ENCODE measurements at regions not wholly inside any gene's neighbourhood (a gene's known extent, or its start where the extent isn't known, plus 50 kb on each side); places are given as distances from the start of the nearest gene placed in this dataset.
"Not testable (repeated sequence)": the region's sequence is repeated elsewhere in the genome, so short reads cannot be mapped to it uniquely, and the experiment has no call there.

GRCh38 chr9:78430387-78430786 lies 133.5 kb downstream of the PSAT1 start:
- no peaks in the 10 kb centered on the region for H3K36me3 ChIP-seq (ENCODE audit: insufficient read depth, low read length, poor library complexity, severe bottlenecking)
- TF ChIP-seq EZH2 (IDR thresholded peaks at IDR 0.05; ENCODE audit: borderline replicate concordance, low read depth, low read length, poor library complexity, severe bottlenecking): no peak
- no peaks in the 10 kb centered on the region for H3K4me1 ChIP-seq (ENCODE audit: insufficient read depth, low read length, poor library complexity, severe bottlenecking)
- ChIA-PET CTCF (interaction anchor here (0.6 kb wide), 1 partner anchor 154 kb away, joined by 3 read pairs; no protein-coding TSS in a partner anchor), POLR2A (ENCODE audit: low non-redundant PET) (no interaction called here)
- intact Hi-C loops (cut with micrococcal nuclease; ENCODE audit: unreplicated experiment): loop anchor here (10.0 kb wide), 1 partner anchor 704 kb away; no protein-coding TSS in a partner anchor
- BruUV-seq (replicated peaks): no TSS peak
- no peak overlapping the region for H3K27ac ChIP-seq (ENCODE audit: low read depth, low read length, poor library complexity, severe bottlenecking)
- no peak for DNase-seq (ENCODE audit: low spot score)
- no peak overlapping the region for H3K4me3 ChIP-seq (ENCODE audit: low read depth, low read length, poor library complexity, severe bottlenecking)
- H3K27me3 ChIP-seq (replicated peaks; ENCODE audit: insufficient read depth, low read depth, low read length, poor library complexity): no peaks in the 10 kb centered on the region
- no peaks in the 10 kb centered on the region for H3K9me3 ChIP-seq (ENCODE audit: low read depth, low read length, poor library complexity, severe bottlenecking)

GRCh38 chr9:78431039-78431438 lies 134.1 kb downstream of the PSAT1 start:
- not testable (repeated sequence) for H3K27ac ChIP-seq (ENCODE audit: low read depth, low read length, poor library complexity, severe bottlenecking)

GRCh38 chr9:78436873-78437272 lies 139.9 kb downstream of the PSAT1 start:
- ChIA-PET POLR2A (ENCODE audit: low non-redundant PET) (no interaction called here), CTCF (no interaction called here)
- peaks cover 5% of the 10 kb centered on the region for H3K4me1 ChIP-seq (ENCODE audit: insufficient read depth, low read length, poor library complexity, severe bottlenecking)
- intact Hi-C loops (cut with micrococcal nuclease; ENCODE audit: unreplicated experiment): loop anchor here (5.0 to 10.0 kb wide), 3 partner anchors 270 to 795 kb away; no protein-coding TSS in a partner anchor
- H3K27ac ChIP-seq (ENCODE audit: low read depth, low read length, poor library complexity, severe bottlenecking): no peak overlapping the region
- DNase-seq (ENCODE audit: low spot score): no peak
- no peaks in the 10 kb centered on the region for H3K36me3 ChIP-seq (ENCODE audit: insufficient read depth, low read length, poor library complexity, severe bottlenecking)
- no peaks in the 10 kb centered on the region for H3K27me3 ChIP-seq (replicated peaks; ENCODE audit: insufficient read depth, low read depth, low read length, poor library complexity)
- no peaks in the 10 kb centered on the region for H3K9me3 ChIP-seq (ENCODE audit: low read depth, low read length, poor library complexity, severe bottlenecking)
- no peak for TF ChIP-seq CTCF (conservative IDR thresholded peaks at IDR 0.05; ENCODE audit: low read depth, low read length)
- BruUV-seq (replicated peaks): no TSS peak
- no peak overlapping the region for H3K4me3 ChIP-seq (ENCODE audit: low read depth, low read length, poor library complexity, severe bottlenecking)

More at GRCh38 chr9:78431039-78431438, 134.1 kb downstream of the PSAT1 start:
- BruUV-seq (replicated peaks); H3K9me3 ChIP-seq (ENCODE audit: low read depth, low read length, poor library complexity, severe bottlenecking); CTCF ChIA-PET; H3K4me3 ChIP-seq (ENCODE audit: low read depth, low read length, poor library complexity, severe bottlenecking); H3K4me1 ChIP-seq (ENCODE audit: insufficient read depth, low read length, poor library complexity, severe bottlenecking); DNase-seq (ENCODE audit: low spot score); H3K36me3 ChIP-seq (ENCODE audit: insufficient read depth, low read length, poor library complexity, severe bottlenecking); POLR2A ChIA-PET (ENCODE audit: low non-redundant PET); H3K27me3 ChIP-seq (replicated peaks; ENCODE audit: insufficient read depth, low read depth, low read length, poor library complexity): not testable (repeated sequence)
- intact Hi-C loops (cut with micrococcal nuclease; ENCODE audit: unreplicated experiment): loop anchor here (10.0 kb wide), 1 partner anchor 704 kb away; no protein-coding TSS in a partner anchor

- BruUV-seq (replicated peaks): no TSS peak
- ChIA-PET POLR2A (ENCODE audit: low non-redundant PET) (no interaction called here), CTCF (no interaction called here)
- intact Hi-C loops (cut with micrococcal nuclease; ENCODE audit: unreplicated experiment): loop anchor here (5.0 to 10.0 kb wide), 3 partner anchors 270 to 795 kb away; no protein-coding TSS in a partner anchor
- H3K27me3 ChIP-seq (replicated peaks; ENCODE audit: insufficient read depth, low read depth, low read length, poor library complexity): no peaks in the 10 kb centered on the region
- H3K4me3 ChIP-seq (ENCODE audit: low read depth, low read length, poor library complexity, severe bottlenecking): no peak overlapping the region
- no peaks in the 10 kb centered on the region for H3K9me3 ChIP-seq (ENCODE audit: low read depth, low read length, poor library complexity, severe bottlenecking)
- H3K36me3 ChIP-seq (ENCODE audit: insufficient read depth, low read length, poor library complexity, severe bottlenecking): no peaks in the 10 kb centered on the region
- DNase-seq (ENCODE audit: low spot score): no peak
- H3K27ac ChIP-seq (ENCODE audit: low read depth, low read length, poor library complexity, severe bottlenecking): no peak overlapping the region
- TF ChIP-seq CTCF (conservative IDR thresholded peaks at IDR 0.05; ENCODE audit: low read depth, low read length) (no peak), EZH2 (IDR thresholded peaks at IDR 0.05; ENCODE audit: borderline replicate concordance, low read depth, low read length, poor library complexity, severe bottlenecking) (no peak)
- peaks cover 5% of the 10 kb centered on the region for H3K4me1 ChIP-seq (ENCODE audit: insufficient read depth, low read length, poor library complexity, severe bottlenecking)
Observed at GRCh38 chr9:78437296-78437695, 140.4 kb downstream of the PSAT1 start.

Data from A673 (cell line).